IMR-90 (cell line): ENCODE measurements at regions not wholly inside any gene's neighbourhood (a gene's known extent, or its start where the extent isn't known, plus 50 kb on each side); places are given as distances from the start of the nearest gene placed in this dataset.

Source experiments
- ATAC-seq: fragments of 200-7000 bp; cut with Tn5 transposase; 2 replicates; pipeline ENCODE4 v1.9.1; 2020; ENCODE audit warnings: low read depth, mild to moderate bottlenecking, moderate library complexity
- BruUV-seq: library from RNA; stranded (reverse); fragments of 400-500 nt; replicated peaks from 2 replicates; lab custom pipeline; 2021; lab: Mats Ljungman, UMichigan
- CTCF ChIA-PET: fragments of 300-600 bp; formaldehyde crosslinking; extraction: SDS; loops from one replicate; lab custom pipeline; 2021; ENCODE audit warnings: antibody characterized with exemption; lab: Yijun Ruan, JAX
- POLR2A ChIA-PET: fragments of 300-600 bp; sonication (Branson Sonifier 250); formaldehyde crosslinking; loops from one replicate; lab custom pipeline; 2022; ENCODE audit warnings: antibody characterized with exemption; ENCODE audit not compliant: unreplicated experiment; lab: Charles Lee
- DNase-seq: peaks from one replicate; pipeline ENCODE4 v3.0.0; 2013
- H2AFZ ChIP-seq: replicated peaks from 2 replicates; pipeline ENCODE3; 2013; ENCODE audit warnings: low read length, mild to moderate bottlenecking; ENCODE audit not compliant: poor library complexity
- H2AK5ac ChIP-seq: 2 replicates; pipeline ENCODE4 v1.6.1; 2013; ENCODE audit warnings: low read depth, low read length, inconsistent platforms
- H2AK9ac ChIP-seq: replicated peaks from 2 replicates; pipeline ENCODE3; 2013; ENCODE audit warnings: mild to moderate bottlenecking, low read depth, low read length, moderate library complexity; ENCODE audit not compliant: poor library complexity
- H2BK120ac ChIP-seq: 2 replicates; pipeline ENCODE4 v1.6.1; 2013; ENCODE audit warnings: low read depth, low read length, inconsistent platforms
- H2BK15ac ChIP-seq: 3 replicates; pipeline ENCODE4 v1.6.1; 2013; ENCODE audit warnings: low read depth, low read length, inconsistent platforms
- H2BK20ac ChIP-seq: 2 replicates; pipeline ENCODE4 v1.6.1; 2013; ENCODE audit warnings: low read depth, mild to moderate bottlenecking, inconsistent platforms, low read length, moderate library complexity
- H2BK5ac ChIP-seq: 2 replicates; pipeline ENCODE4 v1.6.1; 2013; ENCODE audit warnings: mild to moderate bottlenecking, low read depth, low read length, inconsistent platforms; ENCODE audit not compliant: poor library complexity, severe bottlenecking
- H3K14ac ChIP-seq: replicated peaks from 2 replicates; pipeline ENCODE4 v1.6.1; 2013; ENCODE audit warnings: low read depth, low read length, inconsistent platforms
- H3K18ac ChIP-seq: 2 replicates; pipeline ENCODE4 v1.6.1; 2013; ENCODE audit warnings: low read depth, low read length, control low read depth
- H3K23ac ChIP-seq: 2 replicates; pipeline ENCODE4 v1.6.1; 2013; ENCODE audit warnings: low read depth, low read length, inconsistent platforms
- H3K27ac ChIP-seq: 2 replicates; pipeline ENCODE4 v1.5.1; 2013; ENCODE audit warnings: mild to moderate bottlenecking, control low read depth, low read length; ENCODE audit not compliant: insufficient read depth
- H3K27me3 ChIP-seq: 2 replicates; pipeline ENCODE4 v1.6.1; 2013; ENCODE audit warnings: low read length; ENCODE audit not compliant: control insufficient read depth, insufficient read depth
- H3K36me3 ChIP-seq: 2 replicates; pipeline ENCODE4 v1.6.1; 2013; ENCODE audit warnings: low read length, mixed read lengths; ENCODE audit not compliant: control insufficient read depth, insufficient read depth
- H3K4ac ChIP-seq: 2 replicates; pipeline ENCODE4 v1.6.1; 2013; ENCODE audit warnings: low read depth, low read length, inconsistent platforms
- H3K4me1 ChIP-seq: 2 replicates; pipeline ENCODE4 v1.6.1; 2013; ENCODE audit warnings: low read length, mixed read lengths; ENCODE audit not compliant: control insufficient read depth, insufficient read depth
- H3K4me2 ChIP-seq: 2 replicates; pipeline ENCODE4 v1.6.1; 2013; ENCODE audit warnings: low read depth, mild to moderate bottlenecking, control low read depth, low read length, moderate library complexity
- H3K4me3 ChIP-seq: 2 replicates; pipeline ENCODE4 v1.5.1; 2013; ENCODE audit warnings: low read depth, mild to moderate bottlenecking, control low read depth, low read length, moderate library complexity; ENCODE audit not compliant: insufficient read depth
- H3K56ac ChIP-seq: 2 replicates; pipeline ENCODE4 v1.6.1; 2013; ENCODE audit warnings: low read length, inconsistent platforms; ENCODE audit not compliant: insufficient read depth; ENCODE audit errors: extremely low read depth
- H3K79me1 ChIP-seq, 2 experiments: 2 replicates each; pipeline ENCODE4 v1.6.1; 2013; ENCODE audit warnings: low read length in 2 of 2, inconsistent platforms in 1 of 2, low read depth in 1 of 2
- H3K9ac ChIP-seq: 2 replicates; pipeline ENCODE4 v1.6.1; 2013; ENCODE audit warnings: low read depth, low read length, control low read depth
- H3K9me1 ChIP-seq: 2 replicates; pipeline ENCODE4 v1.6.1; 2013; ENCODE audit warnings: low read length, inconsistent platforms; ENCODE audit not compliant: insufficient read depth
- H3K9me3 ChIP-seq: 2 replicates; pipeline ENCODE4 v1.6.1; 2013; ENCODE audit warnings: low read length; ENCODE audit not compliant: control insufficient read depth, insufficient read depth
- H4K20me1 ChIP-seq: 2 replicates; pipeline ENCODE4 v1.6.1; 2013; ENCODE audit warnings: low read length, inconsistent platforms; ENCODE audit not compliant: insufficient read depth
- H4K5ac ChIP-seq: 2 replicates; pipeline ENCODE4 v1.6.1; 2013; ENCODE audit warnings: mild to moderate bottlenecking, low read depth, low read length, control low read depth
- H4K8ac ChIP-seq, 2 experiments: 2 replicates each; pipeline ENCODE4 v1.6.1; 2013; ENCODE audit warnings: low read depth in 2 of 2, low read length in 2 of 2, control low read depth in 1 of 2, inconsistent platforms in 1 of 2
- H4K91ac ChIP-seq: 2 replicates; pipeline ENCODE4 v1.6.1; 2013; ENCODE audit warnings: low read depth, low read length, inconsistent platforms; ENCODE audit not compliant: insufficient read depth
- FOS ChIP-seq: fragments of 150-350 bp; IDR thresholded peaks from 2 replicates; pipeline ENCODE4 v1.6.1; 2016; ENCODE audit warnings: low read depth, low read length
- RFX5 ChIP-seq: IDR thresholded peaks from 2 replicates; pipeline ENCODE4 v1.8.0; 2012; ENCODE audit warnings: low read depth, mild to moderate bottlenecking, low read length, moderate library complexity
- USF2 ChIP-seq: fragments of 150-350 bp; IDR thresholded peaks from 2 replicates; pipeline ENCODE4 v1.6.1; 2017; ENCODE audit warnings: mild to moderate bottlenecking, antibody characterized with exemption, low read length, low read depth
- WGBS, 2 experiments: methylation state at CpG; one replicate each; pipeline versions ENCODE4 v1.1.5 to v1.1.7; 2013; ENCODE audit warnings: missing lambda C conversion rate in 2 of 2; ENCODE audit not compliant: insufficient read length in 1 of 2; ENCODE audit errors: extremely low coverage in 2 of 2; 5-methylcytosine and 5-hydroxymethylcytosine counted together
- dilution Hi-C: fragments of 300-500 bp; cut with HindIII; formaldehyde crosslinking; loops from one replicate; pipeline ENCODE4 v1.14.3; 2018; ENCODE audit warnings: low sequenced_read_pairs; ENCODE audit not compliant: unreplicated experiment
- in situ Hi-C: fragments of 300-500 bp; cut with MboI; formaldehyde crosslinking; loops from 3 replicates; pipeline ENCODE4 v1.14.3; 2019; ENCODE audit warnings: low sequenced_read_pairs, inconsistent platforms, mixed read lengths
- intact Hi-C: fragments of 100-400 bp; cut with micrococcal nuclease; formaldehyde crosslinking; loops from 2 replicates; pipeline ENCODE4 v1.10.0; 2022

- Histone ChIP-seq H4K20me1 (no peaks in the 10 kb centered on the region), H3K9ac (no peak overlapping the region), H3K4me3 (no peak overlapping the region), H2BK5ac (peak overlapping the region; percentile 88), H3K27ac (no peak overlapping the region), H4K8ac (peak overlapping the region in 1 of 2 experiments; percentile 77; a peak in 2 of 4 replicates), H2AFZ (peak overlapping the region; percentile 46), H4K5ac (peak overlapping the region; percentile 79; the same call in 1 of the 2 replicates), H3K9me1 (peaks cover 12% of the 10 kb centered on the region), H3K14ac (peak overlapping the region; percentile 90), H3K23ac (peak overlapping the region; percentile 79), H3K79me1 (no peaks in the 10 kb centered on the region), H2BK120ac (peak overlapping the region; percentile 84), H2BK20ac (peak overlapping the region; percentile 92), H3K4ac (peak overlapping the region; percentile 7), H3K36me3 (no peaks in the 10 kb centered on the region), H3K56ac (no peak overlapping the region), H3K9me3 (no peaks in the 10 kb centered on the region), H4K91ac (peak overlapping the region; percentile 43; the same call in 1 of the 2 replicates), H3K4me1 (peaks cover 6% of the 10 kb centered on the region), H2BK15ac (peak overlapping the region; percentile 74; the same call in 2 of the 3 replicates), H2AK9ac (peak overlapping the region; percentile 67), H3K27me3 (no peaks in the 10 kb centered on the region), H3K4me2 (no peak overlapping the region), H2AK5ac (peak overlapping the region; percentile 52), H3K18ac (peak overlapping the region; percentile 62)
- no peak for ATAC-seq
- in situ Hi-C loops: no loop called here
- intact Hi-C loops: no loop called here
- no CpG with 5 or more reads among the region's 2 CpGs for WGBS, 2 experiments
- DNase-seq: peak; percentile 66
- TF ChIP-seq RFX5 (no peak), USF2 (peak; percentile 72; the same call in 1 of the 2 replicates), FOS (0 out of 2 replicates have a peak, but pooled peaks have one; percentile 3)
- BruUV-seq: no TSS peak
- dilution Hi-C loops: no loop called here
- ChIA-PET CTCF (no interaction called here), POLR2A (no interaction called here)
Observed at GRCh38 chr6:134534708-134535149, 216.8 kb upstream of the SGK1 start.
